CD4-positive, alpha-beta T cell (primary cell): ENCODE measurements at regions not wholly inside any gene's neighbourhood (a gene's known extent, or its start where the extent isn't known, plus 50 kb on each side); places are given as distances from the start of the nearest gene placed in this dataset.
"Not testable (repeated sequence)": the region's sequence is repeated elsewhere in the genome, so short reads cannot be mapped to it uniquely, and the experiment has no call there.

Source experiments
- ATAC-seq: fragments of 200-7000 bp; cut with Tn5 transposase; one replicate; pipeline ENCODE4 v1.10.0; 2022; ENCODE audit warnings: mild to moderate bottlenecking; ENCODE audit not compliant: poor library complexity
- CTCF ChIA-PET: fragments of 350-600 bp; sonication (Branson Sonifier 250); formaldehyde crosslinking; loops from one replicate; lab custom pipeline; 2021; ENCODE audit warnings: antibody characterized with exemption, inconsistent platforms; lab: Charles Lee
- POLR2A ChIA-PET: fragments of 350-600 bp; sonication (Branson Sonifier 250); formaldehyde crosslinking; loops from one replicate; lab custom pipeline; 2021; ENCODE audit warnings: antibody characterized with exemption, inconsistent platforms; lab: Charles Lee
- DNase-seq, 14 experiments: peaks; one replicate each; pipeline ENCODE4 v3.0.0-alpha.2; 2013 to 2020; ENCODE audit warnings: mixed read lengths in 2 of 14
- H3K27ac ChIP-seq, 2 donors: one replicate each; pipeline versions ENCODE4 v1.5.1 to v1.7.0; 2013; ENCODE audit warnings: low read length in 2 of 2, low read depth in 1 of 2, mild to moderate bottlenecking in 1 of 2
- H3K27me3 ChIP-seq, 2 experiments: 1 replicate in 1 of 2; 2 replicates in 1 of 2; pipeline versions ENCODE4 v1.6.1 to v1.7.0; 2013; ENCODE audit warnings: low read length in 2 of 2, control low read depth in 1 of 2, mild to moderate bottlenecking in 1 of 2, moderate library complexity in 1 of 2; ENCODE audit not compliant: insufficient read depth in 2 of 2, control insufficient read depth in 1 of 2
- H3K36me3 ChIP-seq: one replicate; pipeline ENCODE4 v1.6.1; 2013; ENCODE audit warnings: low read length, control low read depth; ENCODE audit not compliant: insufficient read depth
- H3K4me1 ChIP-seq: one replicate; pipeline ENCODE4 v1.6.1; 2013; ENCODE audit warnings: low read length, control low read depth; ENCODE audit not compliant: insufficient read depth
- H3K4me3 ChIP-seq: one replicate; pipeline ENCODE4 v1.5.1; 2013; ENCODE audit warnings: mild to moderate bottlenecking, low read length, moderate library complexity
- H3K9me3 ChIP-seq, 2 experiments: 1 replicate in 1 of 2; 2 replicates in 1 of 2; pipeline versions ENCODE4 v1.6.1 to v1.7.0; 2013; ENCODE audit warnings: low read length in 2 of 2, mild to moderate bottlenecking in 2 of 2, control low read depth in 1 of 2, moderate library complexity in 1 of 2; ENCODE audit not compliant: control insufficient read depth in 1 of 2, insufficient read depth in 1 of 2
- H3K27ac Mint-ChIP-seq: one replicate; pipeline ENCODE4 v1.8.0; 2020; ENCODE audit warnings: mixed read lengths
- H3K27me3 Mint-ChIP-seq: one replicate; pipeline ENCODE4 v1.8.0; 2021; ENCODE audit warnings: mixed read lengths
- H3K36me3 Mint-ChIP-seq: one replicate; pipeline ENCODE4 v1.8.0; 2021; ENCODE audit warnings: low read depth, mixed read lengths
- H3K4me1 Mint-ChIP-seq: one replicate; pipeline ENCODE4 v1.8.0; 2021; ENCODE audit warnings: low read depth, mixed read lengths
- H3K4me3 Mint-ChIP-seq: one replicate; pipeline ENCODE4 v1.8.0; 2020; ENCODE audit warnings: mild to moderate bottlenecking, mixed read lengths
- H3K9me3 Mint-ChIP-seq: one replicate; pipeline ENCODE4 v1.8.0; 2020; ENCODE audit warnings: mixed read lengths
- intact Hi-C, 2 experiments: fragments of 100-400 bp; cut with DNase I in 1 of 2; cut with micrococcal nuclease in 1 of 2; formaldehyde crosslinking; loops; one replicate each; pipeline versions ENCODE4 v1.15.1 to v1.9.0; 2023 to 2025; cut with DNase I, micrococcal nuclease
- TF ChIP-seq, protein P1 (sequence below): fragments of 200-600 bp; IDR thresholded peaks from one replicate; pipeline ENCODE4 v1.8.0; 2022; ENCODE audit warnings: antibody characterized with exemption, mild to moderate bottlenecking

GRCh38 chr15:54779271-54779670 lies 417.5 kb downstream of the RSL24D1 start:
- intact Hi-C loops, result no loop called here
- ChIA-PET CTCF (no interaction called here), POLR2A (no interaction called here)
- peaks cover 0 to 10% of the 10 kb centered on the region in 2 experiments for H3K9me3 ChIP-seq
- H3K27ac ChIP-seq, result no peak overlapping the region
- Mint-ChIP-seq H3K9me3 (peaks cover 7% of the 10 kb centered on the region), H3K4me3 (no peak overlapping the region), H3K36me3 (no peaks in the 10 kb centered on the region), H3K27me3 (no peaks in the 10 kb centered on the region), H3K27ac (no peak overlapping the region), H3K4me1 (no peaks in the 10 kb centered on the region)
- ATAC-seq, result no peak
- H3K4me3 ChIP-seq, result no peak overlapping the region
- H3K4me1 ChIP-seq, result no peaks in the 10 kb centered on the region
- H3K36me3 ChIP-seq, result no peaks in the 10 kb centered on the region
- no peak for DNase-seq
- no peaks in the 10 kb centered on the region for H3K27me3 ChIP-seq
- TF ChIP-seq, protein P1, sequence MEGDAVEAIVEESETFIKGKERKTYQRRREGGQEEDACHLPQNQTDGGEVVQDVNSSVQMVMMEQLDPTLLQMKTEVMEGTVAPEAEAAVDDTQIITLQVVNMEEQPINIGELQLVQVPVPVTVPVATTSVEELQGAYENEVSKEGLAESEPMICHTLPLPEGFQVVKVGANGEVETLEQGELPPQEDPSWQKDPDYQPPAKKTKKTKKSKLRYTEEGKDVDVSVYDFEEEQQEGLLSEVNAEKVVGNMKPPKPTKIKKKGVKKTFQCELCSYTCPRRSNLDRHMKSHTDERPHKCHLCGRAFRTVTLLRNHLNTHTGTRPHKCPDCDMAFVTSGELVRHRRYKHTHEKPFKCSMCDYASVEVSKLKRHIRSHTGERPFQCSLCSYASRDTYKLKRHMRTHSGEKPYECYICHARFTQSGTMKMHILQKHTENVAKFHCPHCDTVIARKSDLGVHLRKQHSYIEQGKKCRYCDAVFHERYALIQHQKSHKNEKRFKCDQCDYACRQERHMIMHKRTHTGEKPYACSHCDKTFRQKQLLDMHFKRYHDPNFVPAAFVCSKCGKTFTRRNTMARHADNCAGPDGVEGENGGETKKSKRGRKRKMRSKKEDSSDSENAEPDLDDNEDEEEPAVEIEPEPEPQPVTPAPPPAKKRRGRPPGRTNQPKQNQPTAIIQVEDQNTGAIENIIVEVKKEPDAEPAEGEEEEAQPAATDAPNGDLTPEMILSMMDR, result no peak

DNA sequence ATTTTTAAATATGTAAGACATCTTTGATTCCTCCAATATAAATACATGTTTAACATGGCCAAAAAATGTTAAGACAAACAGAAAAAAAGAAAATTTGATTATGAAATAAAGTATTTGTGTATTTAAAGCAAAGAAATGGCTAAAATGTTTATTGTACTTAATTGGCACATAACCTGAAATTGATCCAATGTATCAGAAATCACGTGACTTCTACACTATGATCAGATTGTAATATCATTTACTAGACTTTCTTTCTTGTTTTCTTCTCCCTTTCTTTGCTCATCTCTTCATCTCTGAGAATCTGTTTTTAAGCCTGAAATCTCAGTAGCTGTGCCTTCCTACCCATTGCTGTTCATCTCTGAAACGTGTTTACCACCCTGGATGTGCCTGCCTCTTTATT lies 420.3 kb downstream of the RSL24D1 start:
- Mint-ChIP-seq H3K9me3 (peaks cover 2% of the 10 kb centered on the region), H3K4me3 (no peak overlapping the region), H3K27me3 (no peaks in the 10 kb centered on the region), H3K4me1 (no peaks in the 10 kb centered on the region), H3K36me3 (no peaks in the 10 kb centered on the region), H3K27ac (no peak overlapping the region)
- Histone ChIP-seq H3K36me3 (no peaks in the 10 kb centered on the region), H3K27ac (no peak overlapping the region), H3K9me3 (peaks cover 0 to 3% of the 10 kb centered on the region in 2 experiments), H3K4me1 (no peaks in the 10 kb centered on the region), H3K27me3 (no peaks in the 10 kb centered on the region), H3K4me3 (no peak overlapping the region)
- TF ChIP-seq, protein P1, result no peak
- ATAC-seq (no peak), DNase-seq (no peak)
- ChIA-PET CTCF (no interaction called here), POLR2A (no interaction called here)
- intact Hi-C loops, result no loop called here

- H3K27ac ChIP-seq, result no peak overlapping the region
- H3K36me3 ChIP-seq, result no peaks in the 10 kb centered on the region
- ATAC-seq (no peak), DNase-seq (no peak)
- no peak overlapping the region for H3K4me3 Mint-ChIP-seq
- intact Hi-C loops, result no loop called here
- H3K27ac Mint-ChIP-seq, result no peak overlapping the region
- no peaks in the 10 kb centered on the region for H3K27me3 ChIP-seq
- peaks cover 6% of the 10 kb centered on the region for H3K9me3 Mint-ChIP-seq
- no peaks in the 10 kb centered on the region for H3K9me3 ChIP-seq
- ChIA-PET CTCF (no interaction called here), POLR2A (no interaction called here)
- no peaks in the 10 kb centered on the region for H3K36me3 Mint-ChIP-seq
- H3K4me1 Mint-ChIP-seq, result no peaks in the 10 kb centered on the region
- TF ChIP-seq, protein P1, result no peak
- no peaks in the 10 kb centered on the region for H3K4me1 ChIP-seq
- no peak overlapping the region for H3K4me3 ChIP-seq
- no peaks in the 10 kb centered on the region for H3K27me3 Mint-ChIP-seq
Measured at GRCh38 chr15:54772663-54773062, 424.1 kb downstream of the RSL24D1 start.

DNA sequence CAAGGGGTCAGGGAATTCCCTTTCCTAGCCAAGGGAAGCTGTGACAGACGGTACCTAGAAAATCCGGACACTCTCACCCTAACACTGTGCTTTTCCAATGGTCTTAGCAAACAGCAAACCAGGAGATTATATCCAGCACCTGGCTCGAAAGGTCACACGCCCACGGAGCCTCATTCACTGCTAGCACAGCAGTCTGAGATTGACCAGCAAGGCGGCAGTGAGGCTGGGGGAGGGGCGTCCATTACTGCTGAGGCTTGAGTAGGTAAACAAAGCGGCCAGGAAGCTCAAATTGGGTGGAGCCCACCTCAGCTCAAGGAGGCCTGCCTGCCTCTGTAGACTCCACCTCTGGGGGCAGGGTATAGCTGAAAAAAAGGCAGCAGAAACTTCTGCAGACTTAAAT lies 447.3 kb downstream of the RSL24D1 start:
- DNase-seq, ATAC-seq, POLR2A ChIA-PET, H3K27ac Mint-ChIP-seq, H3K4me1 ChIP-seq, H3K4me3 Mint-ChIP-seq, H3K27me3 ChIP-seq, intact Hi-C loops, H3K36me3 Mint-ChIP-seq, H3K36me3 ChIP-seq, H3K27me3 Mint-ChIP-seq, H3K9me3 ChIP-seq, H3K4me3 ChIP-seq, H3K27ac ChIP-seq, H3K4me1 Mint-ChIP-seq, CTCF ChIA-PET, H3K9me3 Mint-ChIP-seq: not testable (repeated sequence)
